Muscle of leg (tissue), 3 donors: ENCODE measurements at regions not wholly inside any gene's neighbourhood (a gene's known extent, or its start where the extent isn't known, plus 50 kb on each side); places are given as distances from the start of the nearest gene placed in this dataset.
A peak's percentile ranks its signal among the peaks of the same experiment; 100 is the strongest.

Experiments
- DNase-seq: peaks from one replicate; pipeline ENCODE4 v3.0.0; 2013
- H3K27ac ChIP-seq: one replicate; pipeline ENCODE4 v1.5.1; 2013; ENCODE audit warnings: mild to moderate bottlenecking, low read length, control low read depth
- H3K27me3 ChIP-seq: one replicate; pipeline ENCODE4 v1.6.1; 2013; ENCODE audit warnings: low read length; ENCODE audit not compliant: control insufficient read depth, insufficient read depth
- H3K36me3 ChIP-seq: one replicate; pipeline ENCODE4 v1.6.1; 2013; ENCODE audit warnings: low read length; ENCODE audit not compliant: control insufficient read depth, insufficient read depth
- H3K4me1 ChIP-seq: one replicate; pipeline ENCODE4 v1.6.1; 2013; ENCODE audit warnings: low read length; ENCODE audit not compliant: control insufficient read depth, insufficient read depth
- H3K4me3 ChIP-seq: one replicate; pipeline ENCODE4 v1.5.1; 2013; ENCODE audit warnings: low read length, control low read depth
- H3K9me3 ChIP-seq: replicated peaks from 2 replicates; pipeline ENCODE4 v1.6.1; 2013; ENCODE audit warnings: low read depth, low read length; ENCODE audit not compliant: control insufficient read depth
- WGBS: methylation state at CpG from one replicate; pipeline ENCODE4 v1.1.5; 2013; ENCODE audit warnings: missing lambda C conversion rate; ENCODE audit not compliant: insufficient coverage; 5-methylcytosine and 5-hydroxymethylcytosine counted together

- H3K4me1 ChIP-seq = peaks cover 9% of the 10 kb centered on the region
- 96% methylated on average over 5 of the region's 7 CpGs for WGBS
- H3K36me3 ChIP-seq = no peaks in the 10 kb centered on the region
- no peak overlapping the region for H3K27ac ChIP-seq
- no peak for DNase-seq
- no peaks in the 10 kb centered on the region for H3K9me3 ChIP-seq
- H3K4me3 ChIP-seq = no peak overlapping the region
- H3K27me3 ChIP-seq = peaks cover 29% of the 10 kb centered on the region
Measured at GRCh38 chr2:120433816-120434290, 87.9 kb downstream of the INHBB start.

GRCh38 chr2:120434492-120435308 lies 88.8 kb downstream of the INHBB start:
- Histone ChIP-seq H3K4me3 (no peak overlapping the region), H3K36me3 (no peaks in the 10 kb centered on the region), H3K9me3 (no peaks in the 10 kb centered on the region), H3K27me3 (peaks cover 31% of the 10 kb centered on the region), H3K4me1 (peaks cover 9% of the 10 kb centered on the region), H3K27ac (no peak overlapping the region)
- peak; percentile 65 for DNase-seq
- 31% methylated on average over 14 of the region's 22 CpGs for WGBS

GRCh38 chr2:120435671-120436459 lies 89.9 kb downstream of the INHBB start:
- Histone ChIP-seq H3K4me3 (no peak overlapping the region), H3K27ac (no peak overlapping the region), H3K27me3 (peaks cover 34% of the 10 kb centered on the region), H3K4me1 (peaks cover 9% of the 10 kb centered on the region), H3K9me3 (no peaks in the 10 kb centered on the region), H3K36me3 (no peaks in the 10 kb centered on the region)
- 82% methylated on average over 9 of the region's 11 CpGs for WGBS
- DNase-seq = no peak

GRCh38 chr2:120436460-120436739 lies 90.5 kb downstream of the INHBB start:
- Histone ChIP-seq H3K36me3 (no peaks in the 10 kb centered on the region), H3K9me3 (no peaks in the 10 kb centered on the region), H3K4me3 (no peak overlapping the region), H3K27ac (no peak overlapping the region), H3K4me1 (peaks cover 9% of the 10 kb centered on the region), H3K27me3 (peaks cover 38% of the 10 kb centered on the region)
- WGBS = 88% methylated on average over 1 of the region's 1 CpG
- DNase-seq = peak; percentile 30

GRCh38 chr2:120436885-120437603 lies 91.1 kb downstream of the INHBB start:
- Histone ChIP-seq H3K36me3 (no peaks in the 10 kb centered on the region), H3K27me3 (peaks cover 39% of the 10 kb centered on the region), H3K4me3 (no peak overlapping the region), H3K27ac (no peak overlapping the region), H3K9me3 (no peaks in the 10 kb centered on the region), H3K4me1 (peaks cover 13% of the 10 kb centered on the region)
- no peak for DNase-seq
- WGBS = 66% methylated on average over 5 of the region's 7 CpGs

- WGBS = 84% methylated on average over 3 of the region's 10 CpGs
- H3K27ac ChIP-seq = no peak overlapping the region
- peaks cover 19% of the 10 kb centered on the region for H3K4me1 ChIP-seq
- H3K27me3 ChIP-seq = peaks cover 45% of the 10 kb centered on the region
- H3K36me3 ChIP-seq = no peaks in the 10 kb centered on the region
- no peaks in the 10 kb centered on the region for H3K9me3 ChIP-seq
- no peak overlapping the region for H3K4me3 ChIP-seq
- no peak for DNase-seq
Measured at GRCh38 chr2:120437604-120438000, 91.7 kb downstream of the INHBB start.

GRCh38 chr2:120438301-120439066 lies 92.5 kb downstream of the INHBB start:
- no peak for DNase-seq
- Histone ChIP-seq H3K4me3 (no peak overlapping the region), H3K27ac (no peak overlapping the region), H3K4me1 (peaks cover 24% of the 10 kb centered on the region), H3K36me3 (no peaks in the 10 kb centered on the region), H3K9me3 (no peaks in the 10 kb centered on the region), H3K27me3 (peaks cover 53% of the 10 kb centered on the region)
- 64% methylated on average over 11 of the region's 13 CpGs for WGBS

GRCh38 chr2:120439067-120439368 lies 93.1 kb downstream of the INHBB start:
- no peak overlapping the region for H3K4me3 ChIP-seq
- peaks cover 58% of the 10 kb centered on the region for H3K27me3 ChIP-seq

GRCh38 chr2:120439637-120440384 lies 93.9 kb downstream of the INHBB start:
- Histone ChIP-seq H3K36me3 (no peaks in the 10 kb centered on the region), H3K4me1 (peaks cover 22% of the 10 kb centered on the region), H3K27ac (no peak overlapping the region), H3K4me3 (no peak overlapping the region), H3K9me3 (no peaks in the 10 kb centered on the region), H3K27me3 (peaks cover 63% of the 10 kb centered on the region)
- 85% methylated on average over 19 of the region's 19 CpGs for WGBS
- DNase-seq = no peak

More at GRCh38 chr2:120439067-120439368, 93.1 kb downstream of the INHBB start:
- Histone ChIP-seq H3K27ac (no peak overlapping the region), H3K4me1 (peaks cover 24% of the 10 kb centered on the region), H3K9me3 (no peaks in the 10 kb centered on the region), H3K36me3 (no peaks in the 10 kb centered on the region)
- DNase-seq = no peak
